Suprapubic skin (tissue), 3 donors: ENCODE measurements at regions not wholly inside any gene's neighbourhood (a gene's known extent, or its start where the extent isn't known, plus 50 kb on each side); places are given as distances from the start of the nearest gene placed in this dataset.

Experiments used
- POLR2AphosphoS5 ChIP-seq, 3 donors: sonication (generic); formaldehyde crosslinking; IDR thresholded peaks; one replicate each; pipeline ENCODE4 v1.6.1; 2017; ENCODE audit warnings: antibody characterized with exemption in 3 of 3
- TF ChIP-seq, protein P1 (sequence below), 2 donors: fragments of 200-600 bp in 1 of 2; fragments of 450-650 bp in 1 of 2; sonication (generic) in 1 of 2; IDR thresholded peaks; one replicate each; pipeline ENCODE4 v1.5.1; 2016 to 2019; ENCODE audit warnings: antibody characterized with exemption in 2 of 2, mild to moderate bottlenecking in 1 of 2, moderate library complexity in 1 of 2

DNA sequence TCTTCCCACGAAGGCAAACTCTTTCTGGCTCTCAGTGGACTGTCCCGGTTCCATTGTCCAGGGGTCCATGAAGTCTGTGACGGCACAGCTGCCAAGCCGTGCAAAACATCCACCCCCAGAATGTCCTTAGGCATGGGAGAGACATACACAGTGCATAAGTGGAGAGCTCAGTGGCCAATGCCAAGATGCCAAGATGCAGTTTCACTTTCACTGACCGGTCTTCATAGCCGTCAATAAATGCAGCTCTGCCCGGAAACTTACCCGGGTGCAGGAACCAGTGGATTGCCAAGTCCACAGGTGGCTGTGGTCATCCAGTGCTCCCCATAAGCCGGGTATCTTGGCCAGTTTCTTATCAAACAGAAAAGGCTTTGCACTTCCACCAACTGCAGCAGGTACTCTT is 162.3 kb downstream of the PTCSC3 start:
- TF ChIP-seq POLR2AphosphoS5 (IDR thresholded peaks at IDR 0.05), result no peak
- TF ChIP-seq, protein P1, sequence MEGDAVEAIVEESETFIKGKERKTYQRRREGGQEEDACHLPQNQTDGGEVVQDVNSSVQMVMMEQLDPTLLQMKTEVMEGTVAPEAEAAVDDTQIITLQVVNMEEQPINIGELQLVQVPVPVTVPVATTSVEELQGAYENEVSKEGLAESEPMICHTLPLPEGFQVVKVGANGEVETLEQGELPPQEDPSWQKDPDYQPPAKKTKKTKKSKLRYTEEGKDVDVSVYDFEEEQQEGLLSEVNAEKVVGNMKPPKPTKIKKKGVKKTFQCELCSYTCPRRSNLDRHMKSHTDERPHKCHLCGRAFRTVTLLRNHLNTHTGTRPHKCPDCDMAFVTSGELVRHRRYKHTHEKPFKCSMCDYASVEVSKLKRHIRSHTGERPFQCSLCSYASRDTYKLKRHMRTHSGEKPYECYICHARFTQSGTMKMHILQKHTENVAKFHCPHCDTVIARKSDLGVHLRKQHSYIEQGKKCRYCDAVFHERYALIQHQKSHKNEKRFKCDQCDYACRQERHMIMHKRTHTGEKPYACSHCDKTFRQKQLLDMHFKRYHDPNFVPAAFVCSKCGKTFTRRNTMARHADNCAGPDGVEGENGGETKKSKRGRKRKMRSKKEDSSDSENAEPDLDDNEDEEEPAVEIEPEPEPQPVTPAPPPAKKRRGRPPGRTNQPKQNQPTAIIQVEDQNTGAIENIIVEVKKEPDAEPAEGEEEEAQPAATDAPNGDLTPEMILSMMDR (IDR thresholded peaks at IDR 0.05), result no peak
